DMS79 (cell line): ENCODE measurements at regions not wholly inside any gene's neighbourhood (a gene's known extent, or its start where the extent isn't known, plus 50 kb on each side); places are given as distances from the start of the nearest gene placed in this dataset.
"Not testable (repeated sequence)": the region's sequence is repeated elsewhere in the genome, so short reads cannot be mapped to it uniquely, and the experiment has no call there.

Experiments used
- DNase-seq: peaks from one replicate; lab custom pipeline; 2025; lab: John Stamatoyannopoulos, UW

GRCh38 chr6:84635081-84635761 is 129.2 kb downstream of the TBX18 start:
- DNase-seq: no peak

- no peak for DNase-seq
Measured at GRCh38 chr6:84633771-84634170, 130.6 kb downstream of the TBX18 start.

GRCh38 chr6:84626527-84626926 is 137.9 kb downstream of the TBX18 start:
- DNase-seq: not testable (repeated sequence)

- DNase-seq: no peak
Measured at GRCh38 chr6:84625506-84625905, 138.9 kb downstream of the TBX18 start.

- no peak for DNase-seq
Measured at GRCh38 chr6:84623956-84624680, 140.3 kb downstream of the TBX18 start.

GRCh38 chr6:84618836-84619235 is 145.6 kb downstream of the TBX18 start:
- DNase-seq: no peak

GRCh38 chr6:84618046-84618752 is 146.2 kb downstream of the TBX18 start:
- DNase-seq: no peak

GRCh38 chr6:84615987-84616386 is 148.4 kb downstream of the TBX18 start:
- no peak for DNase-seq

GRCh38 chr6:84615113-84615850 is 149.1 kb downstream of the TBX18 start:
- no peak for DNase-seq

GRCh38 chr6:84606860-84607259 is 157.5 kb downstream of the TBX18 start:
- no peak for DNase-seq

GRCh38 chr6:84605298-84605697 is 159.1 kb downstream of the TBX18 start:
- DNase-seq: no peak

- DNase-seq: no peak
Measured at GRCh38 chr6:84601366-84601765, 163.0 kb downstream of the TBX18 start.

- no peak for DNase-seq
Measured at GRCh38 chr6:84599991-84600390, 164.4 kb downstream of the TBX18 start.

- DNase-seq: no peak
Measured at GRCh38 chr6:84597238-84597875, 167.0 kb downstream of the TBX18 start.

GRCh38 chr6:84596488-84596887 is 167.9 kb downstream of the TBX18 start:
- DNase-seq: no peak

- no peak for DNase-seq
Measured at GRCh38 chr6:84588697-84589080, 175.7 kb downstream of the TBX18 start.

- DNase-seq: not testable (repeated sequence)
Measured at GRCh38 chr6:84587994-84588696, 176.3 kb downstream of the TBX18 start.

- not testable (repeated sequence) for DNase-seq
Measured at GRCh38 chr6:84587202-84587940, 177.0 kb downstream of the TBX18 start.

GRCh38 chr6:84583784-84584183 is 180.6 kb downstream of the TBX18 start:
- DNase-seq: no peak

- DNase-seq: no peak
Measured at GRCh38 chr6:84582997-84583396, 181.4 kb downstream of the TBX18 start.
